A673 (cell line): ENCODE measurements at regions not wholly inside any gene's neighbourhood (a gene's known extent, or its start where the extent isn't known, plus 50 kb on each side); places are given as distances from the start of the nearest gene placed in this dataset.

Experiments used
- BruUV-seq: library from RNA; stranded (reverse); fragments of 400-500 nt; replicated peaks from 2 replicates; lab custom pipeline; 2021; lab: Mats Ljungman, UMichigan
- CTCF ChIA-PET: fragments of 300-600 bp; sonication (Branson Sonifier 250); formaldehyde crosslinking; loops from one replicate; lab custom pipeline; 2022; ENCODE audit warnings: antibody characterized with exemption; lab: Charles Lee
- POLR2A ChIA-PET: fragments of 300-600 bp; sonication (Branson Sonifier 250); formaldehyde crosslinking; loops from one replicate; lab custom pipeline; 2022; ENCODE audit warnings: antibody characterized with exemption; ENCODE audit not compliant: low non-redundant PET; lab: Charles Lee
- DNase-seq: peaks from one replicate; pipeline ENCODE4 v3.0.0-alpha.2; 2015; ENCODE audit warnings: low spot score
- H3K27ac ChIP-seq: fragments of 200-600 bp; sonication (generic); 2 replicates; pipeline ENCODE4 v1.5.1; 2016; ENCODE audit warnings: mixed run types, low read depth, mild to moderate bottlenecking, mixed read lengths, antibody characterized with exemption, low read length; ENCODE audit not compliant: poor library complexity, severe bottlenecking
- H3K27me3 ChIP-seq: fragments of 200-600 bp; sonication (generic); replicated peaks from 2 replicates; pipeline ENCODE4 v1.6.1; 2017; ENCODE audit warnings: mixed run types, low read depth, mild to moderate bottlenecking, mixed read lengths, antibody characterized with exemption, low read length; ENCODE audit not compliant: insufficient read depth, poor library complexity
- H3K36me3 ChIP-seq: fragments of 200-600 bp; sonication (generic); 2 replicates; pipeline ENCODE4 v1.6.1; 2016; ENCODE audit warnings: mixed run types, mild to moderate bottlenecking, mixed read lengths, antibody characterized with exemption, low read length; ENCODE audit not compliant: insufficient read depth, poor library complexity, severe bottlenecking
- H3K4me1 ChIP-seq: fragments of 200-600 bp; sonication (generic); 2 replicates; pipeline ENCODE4 v1.6.1; 2017; ENCODE audit warnings: mixed run types, mild to moderate bottlenecking, mixed read lengths, antibody characterized with exemption, low read length; ENCODE audit not compliant: insufficient read depth, poor library complexity, severe bottlenecking
- H3K4me3 ChIP-seq: fragments of 200-600 bp; sonication (generic); 2 replicates; pipeline ENCODE4 v1.5.1; 2016; ENCODE audit warnings: low read depth, mixed run types, mild to moderate bottlenecking, mixed read lengths, low read length; ENCODE audit not compliant: poor library complexity, severe bottlenecking
- H3K9me3 ChIP-seq: fragments of 200-600 bp; sonication (generic); 2 replicates; pipeline ENCODE4 v1.6.1; 2016; ENCODE audit warnings: mixed run types, low read depth, mild to moderate bottlenecking, mixed read lengths, antibody characterized with exemption, low read length; ENCODE audit not compliant: poor library complexity, severe bottlenecking
- CTCF ChIP-seq: fragments of 300-800, 200-600 bp; sonication (generic); conservative IDR thresholded peaks from 2 replicates; pipeline ENCODE4 v1.5.1; 2017; ENCODE audit warnings: low read depth, mild to moderate bottlenecking, antibody characterized with exemption, low read length, moderate library complexity, mixed read lengths
- EZH2 ChIP-seq: fragments of 200-600 bp; sonication (generic); IDR thresholded peaks from 2 replicates; pipeline ENCODE4 v1.6.1; 2017; ENCODE audit warnings: borderline replicate concordance, low read depth, mild to moderate bottlenecking, mixed read lengths, antibody characterized with exemption, low read length; ENCODE audit not compliant: poor library complexity, severe bottlenecking
- intact Hi-C: fragments of 100-400 bp; cut with micrococcal nuclease; formaldehyde crosslinking; loops from one replicate; pipeline ENCODE4 v1.10.0; 2022; ENCODE audit not compliant: unreplicated experiment

- no peaks in the 10 kb centered on the region for H3K27me3 ChIP-seq
- no peaks in the 10 kb centered on the region for H3K9me3 ChIP-seq
- DNase-seq: no peak
- no peaks in the 10 kb centered on the region for H3K4me1 ChIP-seq
- ChIA-PET POLR2A (no interaction called here), CTCF (no interaction called here)
- no peaks in the 10 kb centered on the region for H3K36me3 ChIP-seq
- H3K4me3 ChIP-seq: no peak overlapping the region
- no peak overlapping the region for H3K27ac ChIP-seq
- intact Hi-C loops: no loop called here
- BruUV-seq: no TSS peak
- TF ChIP-seq CTCF (no peak), EZH2 (no peak)
Observed at GRCh38 chr12:24586293-24586692, 362.6 kb downstream of the BCAT1 start.

GRCh38 chr12:24584032-24584675 is 364.7 kb downstream of the BCAT1 start:
- TF ChIP-seq CTCF (no peak), EZH2 (no peak)
- ChIA-PET POLR2A (no interaction called here), CTCF (no interaction called here)
- Histone ChIP-seq H3K9me3 (peaks cover 7% of the 10 kb centered on the region), H3K4me3 (no peak overlapping the region), H3K27me3 (no peaks in the 10 kb centered on the region), H3K36me3 (no peaks in the 10 kb centered on the region), H3K27ac (no peak overlapping the region), H3K4me1 (no peaks in the 10 kb centered on the region)
- no peak for DNase-seq
- BruUV-seq: no TSS peak
- intact Hi-C loops: no loop called here

DNA sequence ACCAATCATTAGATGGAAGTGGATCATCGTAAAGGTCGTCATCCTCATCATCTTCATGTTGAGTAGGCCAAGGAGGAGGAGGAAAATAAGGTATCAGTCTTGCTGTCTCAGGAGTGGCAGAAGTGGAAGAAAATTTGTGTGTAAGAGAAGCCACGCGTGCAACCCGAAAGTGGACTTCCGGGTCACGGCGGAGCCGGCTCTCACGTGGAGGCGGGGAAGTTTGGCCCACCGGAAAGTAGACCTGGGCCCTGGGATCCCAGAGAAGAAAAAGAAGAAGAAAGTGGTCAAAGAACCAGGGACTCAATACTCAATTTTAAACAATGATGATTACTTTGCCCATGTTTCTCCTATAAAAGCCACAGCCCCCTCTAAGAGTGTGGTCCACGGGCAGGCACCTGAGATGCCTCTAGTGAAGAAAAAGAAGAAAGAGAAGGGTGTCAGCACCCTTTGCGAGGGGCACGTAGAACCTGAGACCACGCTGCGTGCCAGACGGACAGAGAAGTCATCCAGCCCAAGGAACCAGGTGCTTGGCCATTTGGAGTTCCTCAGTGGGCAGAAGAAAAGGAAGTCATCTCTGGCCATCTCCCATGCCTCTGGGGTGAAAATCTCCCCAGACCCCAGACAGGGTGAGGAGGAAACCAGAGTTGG is 365.8 kb downstream of the BCAT1 start:
- H3K9me3 ChIP-seq: peaks cover 7% of the 10 kb centered on the region
- BruUV-seq: no TSS peak

More for the DNA sequence above, 365.8 kb downstream of the BCAT1 start:
- DNase-seq: no peak
- Histone ChIP-seq H3K27me3 (no peaks in the 10 kb centered on the region), H3K27ac (no peak overlapping the region), H3K4me1 (no peaks in the 10 kb centered on the region), H3K4me3 (no peak overlapping the region), H3K36me3 (no peaks in the 10 kb centered on the region)
- CTCF ChIA-PET: no interaction called here
- POLR2A ChIA-PET: no interaction called here
- intact Hi-C loops: no loop called here
- no peak for TF ChIP-seq EZH2
- TF ChIP-seq CTCF: no peak
